Stimulated activated CD4-positive, alpha-beta T cell treated with anti-CD3 and anti-CD28 coated beads, Interleukin-4, amount 100 ng/mL, for 1 hour (primary cell): ENCODE measurements at regions not wholly inside any gene's neighbourhood (a gene's known extent, or its start where the extent isn't known, plus 50 kb on each side); places are given as distances from the start of the nearest gene placed in this dataset.

Experiments
- DNase-seq: peaks from one replicate; pipeline ENCODE4 v3.0.0-alpha.2; 2020

DNA sequence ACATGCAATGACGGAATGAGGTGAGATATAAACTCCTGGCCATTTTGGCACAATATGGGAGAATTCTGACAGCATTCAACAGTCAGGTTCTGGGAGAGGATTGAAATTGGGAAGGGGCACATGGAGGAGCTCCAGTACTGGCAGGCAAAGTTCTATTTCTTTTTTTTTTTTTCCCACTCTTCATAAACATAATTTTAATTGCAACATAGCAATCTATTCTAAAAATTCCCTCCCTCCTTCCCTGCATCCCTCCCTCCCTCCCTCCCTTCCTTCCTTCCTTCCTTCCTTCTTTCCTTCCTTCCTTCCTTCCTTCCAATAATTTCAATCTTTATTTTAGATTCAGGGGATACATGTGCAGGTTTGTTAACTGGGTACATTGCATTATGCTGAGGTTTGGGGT is 93.2 kb downstream of the PTCSC3 start:
- no peak for DNase-seq

DNA sequence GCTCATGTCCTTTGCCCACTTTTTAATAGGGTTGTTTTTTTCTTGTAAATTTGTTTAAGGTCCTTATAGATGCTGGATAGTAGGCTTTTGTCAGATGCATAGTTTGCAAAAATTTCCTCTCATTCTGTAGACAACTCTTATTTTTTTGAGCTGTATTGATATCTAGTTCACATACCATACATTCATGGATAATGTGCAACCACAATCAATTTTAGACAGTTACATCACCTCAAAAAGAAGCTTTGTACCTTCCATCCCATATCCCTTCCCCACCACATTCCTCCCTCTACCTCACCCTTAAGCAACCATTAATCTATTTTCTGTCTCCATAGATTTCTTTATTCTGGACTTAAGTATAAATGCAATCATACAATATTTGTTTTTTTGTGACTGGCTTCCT is 98.4 kb downstream of the PTCSC3 start:
- no peak for DNase-seq

DNA sequence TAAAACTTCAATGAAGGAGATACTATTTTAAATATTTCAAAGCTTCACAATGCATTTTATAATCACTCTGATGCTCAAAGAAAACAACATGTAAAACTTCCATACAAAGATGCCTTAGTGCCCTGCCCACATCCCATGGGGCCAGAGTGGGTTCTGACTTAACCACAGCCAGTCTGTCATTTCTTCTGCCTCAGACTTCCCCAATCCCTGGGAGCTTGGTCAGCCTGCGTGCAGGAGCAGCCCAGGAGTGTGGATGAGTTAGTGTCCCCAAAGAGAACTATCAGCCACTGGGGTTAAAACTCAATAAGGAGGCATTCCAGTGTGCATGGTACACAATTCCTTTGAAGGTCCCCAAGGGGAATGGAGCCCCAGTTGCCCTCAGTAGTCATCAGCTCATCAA is 100.3 kb downstream of the PTCSC3 start:
- DNase-seq = no peak

DNA sequence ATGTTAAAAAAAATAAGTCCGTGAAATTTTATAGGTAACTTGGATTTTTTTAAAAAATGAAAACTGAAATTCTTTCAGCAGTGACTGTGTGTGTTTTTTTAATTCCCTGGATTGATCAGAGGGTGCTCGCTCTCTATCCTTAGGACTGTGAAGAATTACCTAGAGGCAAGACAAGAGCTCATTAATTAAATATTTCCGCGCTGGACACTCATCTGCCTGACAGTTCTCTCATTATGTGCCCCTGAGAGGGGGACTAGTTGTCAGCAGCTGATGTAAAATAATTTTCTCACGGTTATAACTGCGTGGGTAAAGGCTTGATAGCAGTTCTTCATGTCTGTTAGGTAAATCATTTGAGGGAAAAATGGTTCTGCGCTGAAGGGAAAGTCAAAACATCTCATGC is 101.3 kb downstream of the PTCSC3 start:
- DNase-seq = no peak

DNA sequence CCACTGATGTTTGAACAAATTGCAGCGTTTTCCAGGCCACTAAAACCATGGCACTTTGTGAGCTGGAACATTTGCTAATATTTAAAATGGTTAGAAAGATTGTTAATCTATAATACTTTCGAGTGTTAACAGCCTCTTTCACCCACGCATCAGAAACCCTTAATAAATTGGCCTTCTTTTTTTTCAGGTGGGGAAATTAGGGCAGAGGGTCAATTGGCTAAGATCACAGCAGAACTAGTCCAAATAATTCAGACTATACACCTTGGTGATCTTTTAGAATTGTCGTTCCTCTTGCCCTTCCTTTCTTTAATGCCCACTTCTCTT is 105.8 kb downstream of the PTCSC3 start:
- no peak for DNase-seq

DNA sequence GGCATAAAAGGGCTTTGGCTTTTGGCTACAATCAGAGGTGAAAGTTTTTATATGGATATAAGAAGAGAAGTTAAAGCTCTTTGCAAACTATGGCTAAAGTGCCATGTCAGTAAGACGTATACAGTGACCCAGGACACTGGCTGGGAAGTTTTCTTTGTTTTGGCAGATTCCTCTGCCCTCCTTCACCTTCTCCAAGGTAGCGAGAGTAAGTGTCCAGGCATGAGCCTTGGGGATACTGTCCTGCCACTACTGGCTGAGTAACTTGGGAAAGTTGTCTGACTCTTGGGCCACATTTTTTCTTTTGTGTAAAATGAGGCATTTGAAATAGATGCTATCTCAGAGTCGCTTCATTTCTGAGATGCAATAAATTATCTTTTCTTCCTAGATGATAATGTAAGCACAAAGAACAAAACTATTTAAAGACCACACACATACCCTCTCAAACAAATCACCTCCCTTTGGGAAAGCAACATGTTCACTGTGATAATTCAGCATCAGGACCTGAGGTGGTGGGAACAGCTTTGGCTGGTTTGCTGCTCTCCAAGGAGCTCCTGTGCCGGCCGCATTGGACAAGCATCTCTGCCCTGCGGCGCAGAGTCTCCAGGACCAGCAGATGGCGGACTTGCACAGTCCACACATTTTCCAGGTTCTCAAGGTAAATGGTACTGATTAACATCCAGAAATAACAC is 106.3 kb downstream of the PTCSC3 start:
- peak; percentile 29 for DNase-seq

DNA sequence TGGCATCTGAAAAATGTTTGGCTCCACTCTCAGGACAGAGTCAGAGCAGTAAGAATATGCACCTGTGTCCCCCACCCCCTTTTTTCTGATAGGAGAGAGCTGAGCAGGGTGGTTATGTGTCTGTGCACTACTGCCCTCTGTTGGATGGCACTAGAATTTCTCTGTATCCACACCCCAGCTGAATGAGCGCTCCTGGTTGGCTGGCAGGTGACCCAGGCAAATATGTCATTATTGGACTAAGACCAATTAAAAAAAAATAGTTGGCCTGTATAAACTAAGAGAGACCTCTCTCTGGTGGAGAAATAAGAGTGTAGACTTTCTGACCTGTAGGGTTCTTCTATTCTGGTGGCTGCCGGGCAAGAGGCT is 107.0 kb downstream of the PTCSC3 start:
- peak; percentile 10 for DNase-seq

DNA sequence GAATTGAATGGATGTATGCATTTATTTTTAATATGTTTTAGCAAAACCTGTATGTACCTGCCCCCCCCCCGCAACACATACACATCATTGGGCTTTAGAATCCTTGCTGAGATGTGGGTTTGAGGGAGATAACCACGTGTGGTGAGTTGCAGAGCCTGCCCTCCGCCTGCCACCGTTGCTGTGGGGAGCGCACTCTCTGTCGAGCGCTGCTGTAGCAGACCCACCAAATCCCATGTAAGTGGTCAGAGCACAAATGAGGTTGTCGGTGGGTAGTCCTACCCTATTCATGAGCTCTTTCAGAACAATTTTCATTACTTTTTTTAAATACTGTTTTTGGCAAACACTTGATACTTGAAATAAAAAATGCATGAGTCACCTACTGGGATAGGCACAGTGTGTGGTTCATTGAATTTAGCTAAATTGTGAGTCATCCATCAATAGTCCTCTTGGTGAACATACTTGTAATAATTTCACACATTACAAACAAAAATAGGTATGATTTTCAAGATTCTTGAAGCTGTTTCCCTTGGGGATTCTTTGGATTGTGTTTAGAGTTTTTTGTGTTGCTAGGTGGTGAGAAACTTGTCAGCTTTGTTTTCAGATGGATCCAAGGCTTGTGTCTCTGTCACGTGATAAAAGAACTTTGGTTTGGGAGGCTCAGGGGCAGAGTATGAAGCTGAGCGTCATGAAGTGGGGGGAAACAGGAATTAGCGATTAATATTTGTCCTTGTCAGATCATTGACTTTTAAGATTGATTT is 107.6 kb downstream of the PTCSC3 start:
- no peak for DNase-seq

DNA sequence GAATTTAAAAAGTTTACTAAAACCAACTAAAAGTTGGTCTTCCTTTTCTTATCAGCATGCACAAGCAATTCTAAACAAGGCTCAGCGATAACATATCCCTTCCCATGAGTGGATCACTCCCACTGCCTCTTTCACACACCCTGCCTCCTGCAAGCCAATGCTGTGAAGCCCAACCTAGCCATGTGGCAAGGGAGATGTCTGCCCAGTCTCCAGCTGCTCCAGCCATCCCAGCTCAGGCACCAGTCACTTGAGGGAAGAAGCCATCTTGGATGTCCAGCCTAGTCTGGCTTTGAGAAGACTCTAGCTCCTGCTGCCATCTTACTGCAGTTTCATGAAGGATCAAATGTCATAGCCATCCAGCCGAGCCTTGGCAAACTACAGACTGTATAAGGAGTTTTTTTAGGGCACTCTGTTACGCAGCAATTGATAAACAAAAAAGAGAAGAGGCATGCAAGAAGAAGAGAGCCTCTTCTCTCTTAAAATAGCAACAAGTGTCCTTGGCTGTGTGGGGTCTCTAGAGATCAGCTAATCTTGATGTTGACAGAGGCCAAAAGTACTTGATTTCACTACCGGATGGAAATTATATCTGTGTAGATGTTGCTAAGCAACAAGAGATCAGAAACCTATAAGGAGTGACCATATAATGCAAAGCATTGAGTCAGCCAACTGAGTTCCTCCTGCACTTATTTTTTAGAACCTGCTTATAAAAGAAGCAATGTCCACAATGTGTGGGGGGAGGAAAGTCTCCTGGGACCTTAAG is 108.9 kb downstream of the PTCSC3 start:
- no peak for DNase-seq

DNA sequence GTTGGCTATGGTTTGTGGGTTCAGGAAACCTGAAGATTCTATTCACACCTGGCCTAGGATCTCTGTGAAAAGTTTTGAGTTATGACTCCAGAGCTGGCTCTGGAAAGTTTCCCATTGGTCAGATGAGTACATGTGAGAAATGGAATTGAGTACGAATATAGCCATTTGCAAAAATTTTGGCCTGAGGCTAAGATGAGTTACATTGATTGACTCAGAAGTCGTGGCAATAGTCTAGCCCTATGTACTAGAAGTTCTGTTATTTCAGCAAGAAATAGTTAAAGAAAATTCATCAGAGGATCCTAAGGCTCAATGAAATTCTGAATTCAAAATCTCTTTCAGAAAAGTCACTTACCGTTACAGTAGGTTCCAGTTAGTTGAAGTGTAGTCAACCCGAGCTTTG is 109.9 kb downstream of the PTCSC3 start:
- no peak for DNase-seq

DNA sequence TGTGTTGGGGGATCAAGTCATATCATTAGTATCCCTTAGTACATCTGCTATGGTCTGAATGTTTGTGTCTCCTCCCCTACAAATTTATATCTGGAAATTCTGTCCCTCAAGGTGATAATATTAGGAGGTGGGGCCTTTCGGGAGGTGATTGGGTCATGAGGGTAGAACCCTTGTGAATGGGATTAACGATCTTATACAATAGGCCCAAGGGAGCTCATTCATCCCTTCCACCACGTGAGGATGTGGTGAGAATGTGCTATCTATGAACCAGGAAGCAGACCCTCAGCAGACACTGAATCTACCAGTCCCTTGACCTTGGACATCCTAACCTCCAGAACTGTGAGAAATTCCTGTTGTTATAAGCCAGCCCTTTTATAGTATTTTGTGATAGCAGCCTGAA is 110.7 kb downstream of the PTCSC3 start:
- no peak for DNase-seq

DNA sequence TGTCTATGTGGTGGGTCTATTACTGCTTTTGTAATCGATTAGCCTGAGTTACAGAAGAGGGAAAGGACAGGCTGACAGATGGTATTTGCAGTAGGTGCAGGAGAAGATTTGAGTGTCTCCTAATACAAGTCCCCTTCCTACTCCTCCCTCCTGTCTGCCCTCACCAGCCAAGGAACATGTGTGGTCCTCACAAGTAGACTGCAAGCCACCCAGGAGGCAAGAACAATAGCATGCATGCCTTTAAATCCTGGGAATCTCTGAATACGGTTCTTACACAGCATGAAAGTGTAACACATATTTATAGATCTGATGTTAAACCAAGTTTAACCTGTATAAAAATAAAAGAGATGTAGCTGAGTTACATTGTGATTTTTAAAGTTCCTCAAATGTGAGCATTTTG is 117.0 kb downstream of the PTCSC3 start:
- no peak for DNase-seq

DNA sequence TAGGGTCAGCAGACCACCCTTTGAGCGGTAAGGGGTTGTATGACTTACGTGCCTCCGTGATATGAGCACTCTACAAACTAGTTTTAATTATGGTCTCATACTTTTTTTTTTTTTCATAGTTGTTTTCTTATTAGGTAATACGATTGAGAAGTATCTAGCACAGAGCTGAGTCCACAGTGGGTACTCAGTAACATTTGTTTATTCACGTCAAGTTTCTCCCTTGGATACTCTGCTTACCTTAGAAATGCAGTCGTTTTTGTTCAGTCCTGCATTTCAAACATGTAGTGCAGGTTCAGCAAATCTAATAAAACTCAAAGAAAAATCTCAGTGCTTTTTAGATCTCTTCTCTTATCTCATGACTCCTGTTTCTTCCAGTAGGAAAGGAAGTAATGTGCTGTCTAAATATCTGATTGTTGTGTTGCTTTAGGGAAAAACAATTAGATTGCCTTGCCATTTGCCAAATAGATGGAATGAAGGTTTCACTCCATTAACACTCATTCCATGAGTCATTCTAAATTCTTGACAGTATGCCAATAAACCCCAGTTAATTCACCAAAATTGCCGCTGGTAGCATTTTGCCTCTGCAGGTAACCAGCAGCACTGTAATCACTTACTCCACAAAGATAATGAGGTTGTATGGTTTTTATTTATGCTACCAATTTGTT is 118.9 kb downstream of the PTCSC3 start:
- DNase-seq = no peak

DNA sequence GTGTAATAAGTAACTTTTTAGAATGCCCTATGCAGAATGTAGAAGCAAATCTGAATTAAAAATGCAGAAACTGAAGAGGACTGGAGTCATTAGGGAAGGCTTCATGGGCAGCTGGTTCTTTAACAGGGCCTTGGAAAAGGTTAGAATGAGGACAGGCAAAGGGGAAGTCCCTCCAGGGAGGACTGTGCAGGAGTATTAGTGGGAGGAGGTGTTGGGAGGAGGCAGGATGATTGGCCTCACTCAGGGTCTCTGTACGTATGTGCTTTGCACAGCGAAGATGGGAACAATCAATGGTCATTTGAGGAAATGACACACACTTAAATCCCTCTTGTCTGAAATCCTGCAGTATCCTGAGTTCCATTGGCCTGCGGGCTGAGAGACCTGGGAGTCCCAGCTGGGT is 119.7 kb downstream of the PTCSC3 start:
- DNase-seq = no peak

DNA sequence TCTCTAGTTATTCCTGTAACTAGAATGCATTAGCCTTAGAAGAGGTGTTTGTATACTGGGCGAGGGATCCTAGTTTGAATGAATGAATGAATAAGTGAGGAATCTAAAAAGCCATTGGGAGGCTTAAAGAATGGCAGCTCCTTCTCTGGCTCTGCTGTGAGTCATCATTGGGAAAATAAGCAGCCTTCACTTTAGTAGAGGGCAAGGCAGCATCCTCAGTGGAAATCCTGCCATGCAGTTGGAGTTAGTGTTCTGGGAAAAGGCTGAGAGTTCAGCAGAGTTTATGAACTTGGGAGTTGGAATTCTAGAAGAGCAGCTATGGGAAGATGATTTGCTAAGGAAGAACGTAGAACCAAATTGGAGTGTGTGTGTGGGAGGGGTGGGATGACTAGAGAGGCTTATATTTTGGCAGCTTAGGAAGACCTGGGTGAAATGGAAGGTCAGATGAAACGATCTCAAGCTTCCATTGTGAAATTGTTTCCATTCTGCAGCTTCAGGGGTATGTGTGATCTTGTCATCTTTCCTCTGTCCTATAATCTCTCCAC is 120.8 kb downstream of the PTCSC3 start:
- DNase-seq = no peak

DNA sequence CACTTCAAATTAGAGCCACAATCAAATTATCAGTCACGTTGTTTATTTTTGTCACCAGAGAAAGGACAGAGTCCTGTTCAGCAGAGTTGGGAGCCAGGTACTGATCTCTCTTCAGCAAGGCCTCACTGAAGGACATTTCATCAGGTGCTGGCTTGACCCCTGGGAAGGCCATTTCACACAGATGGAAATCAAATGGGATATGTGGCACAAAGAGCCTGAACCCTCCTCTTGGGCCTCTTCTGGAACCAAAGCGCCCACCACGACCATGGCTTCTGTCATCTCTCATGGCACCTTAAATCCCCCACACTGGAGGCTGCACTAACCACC is 121.5 kb downstream of the PTCSC3 start:
- no peak for DNase-seq

DNA sequence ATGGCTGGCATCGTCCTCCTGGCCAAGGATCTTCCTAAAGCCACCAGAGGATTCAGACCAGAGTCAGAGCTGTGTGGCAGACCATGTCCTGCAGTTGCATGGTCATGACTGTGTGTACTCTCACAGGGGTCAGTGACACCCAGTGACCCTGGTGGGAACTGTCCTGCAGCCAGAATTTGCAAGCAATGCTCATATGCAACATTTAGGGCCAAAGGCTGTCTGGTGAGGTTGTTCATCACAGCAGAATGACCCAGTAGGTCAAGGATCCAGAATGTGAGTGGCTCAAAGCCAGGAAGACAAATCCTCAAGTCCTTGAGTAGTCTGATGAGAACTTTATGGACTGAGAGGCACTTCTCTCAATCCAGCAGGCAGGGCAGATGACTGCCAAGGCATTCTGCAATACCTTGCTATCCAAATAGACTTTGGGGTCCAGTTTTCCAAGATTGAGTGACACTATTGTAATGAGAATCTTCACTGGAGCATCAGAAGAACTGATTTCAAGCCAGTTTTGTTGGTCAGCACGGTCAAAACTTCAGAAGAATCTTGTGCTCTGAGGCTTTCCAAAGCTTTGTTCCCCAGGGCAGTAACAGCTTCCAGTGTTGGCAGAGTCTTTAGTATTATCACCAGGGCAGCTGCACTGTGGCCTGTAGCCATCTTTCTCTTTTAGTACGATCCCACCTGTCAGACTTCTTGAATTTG is 122.0 kb downstream of the PTCSC3 start:
- DNase-seq = no peak

DNA sequence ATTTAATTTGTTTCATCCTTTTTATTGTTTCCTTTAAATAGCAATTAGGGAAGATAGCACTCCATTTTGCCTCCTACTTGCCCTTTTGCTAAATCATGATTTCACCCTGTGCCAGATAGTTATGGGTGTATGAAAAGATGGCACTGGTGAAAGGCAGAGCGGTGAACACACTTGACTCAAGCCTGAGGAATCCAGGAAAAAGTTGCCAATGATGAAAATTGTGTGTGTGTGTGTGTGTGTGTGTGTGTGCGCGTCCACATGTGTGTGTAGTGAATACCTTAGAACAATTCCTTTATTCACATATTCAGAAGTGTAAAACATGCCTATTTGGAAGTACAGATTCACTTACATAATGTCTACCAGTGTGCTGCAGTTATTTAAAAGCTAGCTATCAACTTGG is 123.8 kb downstream of the PTCSC3 start:
- no peak for DNase-seq

DNA sequence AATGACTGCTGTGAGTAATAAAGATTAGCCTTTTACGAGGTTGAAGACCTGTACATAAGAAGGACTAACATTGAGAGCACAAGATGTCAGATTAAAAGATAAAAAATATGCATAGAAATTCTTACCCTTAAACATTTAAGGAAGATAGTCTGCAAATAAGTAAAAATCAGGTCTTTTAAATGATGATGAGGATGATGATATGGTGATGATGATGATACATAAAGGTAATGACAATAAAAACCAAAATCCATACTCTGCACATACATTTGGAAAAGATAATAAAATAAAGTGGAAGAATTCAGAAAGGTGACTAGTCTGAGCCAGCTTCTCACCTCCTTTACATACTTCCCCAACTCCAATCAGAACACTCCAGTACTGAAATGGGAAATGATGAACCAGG is 124.5 kb downstream of the PTCSC3 start:
- DNase-seq = no peak

DNA sequence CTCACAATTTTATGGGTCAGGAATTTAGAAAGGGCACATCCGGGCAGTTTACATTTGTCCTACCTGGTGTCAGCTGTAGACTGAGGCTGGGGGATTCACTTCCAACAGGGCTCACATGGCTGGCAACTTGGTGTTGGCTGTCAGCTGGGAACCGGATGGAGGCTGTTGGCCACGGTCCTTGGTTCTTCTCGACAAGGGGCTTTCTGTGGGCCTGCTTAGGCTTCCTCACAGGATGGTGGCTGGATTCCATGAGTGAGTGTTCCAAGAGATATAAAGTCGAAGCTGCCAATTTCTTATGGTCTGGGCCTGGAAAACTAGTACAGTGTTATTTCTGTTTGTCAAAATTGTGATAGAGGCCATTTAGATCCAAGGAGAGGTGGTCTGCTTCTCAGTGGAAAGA is 127.9 kb downstream of the PTCSC3 start:
- DNase-seq = no peak

DNA sequence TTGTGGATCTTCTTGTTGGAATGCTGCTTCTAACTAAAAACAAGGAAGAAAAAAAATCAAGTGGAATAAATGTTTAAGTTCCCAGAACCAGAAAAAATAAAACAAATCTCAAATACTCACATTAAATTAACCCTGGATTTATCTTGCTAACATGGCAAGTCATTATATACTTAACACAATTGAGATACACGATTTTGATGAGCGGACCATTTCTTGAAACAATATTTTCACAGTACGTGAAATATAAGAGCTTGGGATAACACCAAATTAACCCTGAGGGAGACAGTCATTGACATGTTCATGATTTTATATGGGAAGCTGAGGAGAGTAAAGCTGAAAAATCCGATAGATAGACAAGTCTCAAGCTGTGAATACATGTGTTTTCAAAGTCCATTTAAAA is 128.6 kb downstream of the PTCSC3 start:
- no peak for DNase-seq

DNA sequence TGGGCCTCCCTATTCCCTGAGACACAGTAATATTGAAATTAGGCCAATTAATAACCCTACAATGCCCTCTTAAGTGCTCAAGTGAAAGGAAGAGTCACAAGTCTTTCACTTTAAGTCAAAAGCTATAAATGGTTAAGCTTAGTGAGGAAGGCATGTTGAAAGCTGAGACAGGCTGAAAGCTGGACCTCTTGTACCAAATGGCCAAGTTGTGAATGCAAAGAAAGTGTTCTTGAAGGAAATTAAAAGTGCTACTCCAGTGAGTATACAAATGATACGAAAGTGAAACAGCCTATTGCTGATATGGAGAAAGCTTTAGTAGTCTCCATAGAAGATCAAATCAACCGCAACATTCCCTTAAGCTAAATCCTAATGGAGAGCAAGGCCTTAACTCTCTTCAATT is 140.8 kb downstream of the PTCSC3 start:
- no peak for DNase-seq

DNA sequence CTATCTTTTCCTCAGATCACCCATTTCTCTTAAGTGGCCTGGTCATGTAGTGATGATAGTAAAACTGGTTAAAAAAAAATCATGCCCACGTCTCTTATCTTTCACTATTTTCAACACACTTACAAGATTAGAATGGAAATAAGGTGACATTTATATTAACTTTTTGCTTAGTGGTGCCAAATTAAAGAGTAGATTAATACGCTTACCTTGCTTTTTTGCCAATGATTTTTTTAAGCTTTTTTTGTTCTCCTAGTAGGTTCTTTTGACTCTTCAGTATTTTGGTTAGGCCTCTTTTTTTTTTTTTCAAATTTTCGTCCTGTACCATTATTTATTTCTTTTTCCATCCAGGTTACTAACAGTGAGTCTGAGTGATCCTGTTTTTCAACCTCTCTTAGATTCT is 147.9 kb downstream of the PTCSC3 start:
- no peak for DNase-seq
